ENCODE measurements at regions not wholly inside any gene's neighbourhood (a gene's known extent, or its start where the extent isn't known, plus 50 kb on each side); places are given as distances from the start of the nearest gene placed in this dataset.

GRCh38 chr5:169410996-169411783, 110.3 kb upstream of the SLIT3 start:
- no peak overlapping the region for H3K4me3 ChIP-seq (ENCODE audit: low read length)
- no peak for TF ChIP-seq CTCF (conservative IDR thresholded peaks at IDR 0.05; ENCODE audit: low read depth, low read length)
- DNase-seq (ENCODE audit: low read depth): no peak

- no peak for TF ChIP-seq CTCF (conservative IDR thresholded peaks at IDR 0.05; ENCODE audit: low read depth, low read length)
- no peak for DNase-seq (ENCODE audit: low read depth)
- no peak overlapping the region for H3K4me3 ChIP-seq (ENCODE audit: low read length)
Measured at GRCh38 chr5:169408731-169409130, 107.8 kb upstream of the SLIT3 start.

- TF ChIP-seq CTCF (conservative IDR thresholded peaks at IDR 0.05; ENCODE audit: low read depth, low read length): no peak
- H3K4me3 ChIP-seq (ENCODE audit: low read length): no peak overlapping the region
- DNase-seq (ENCODE audit: low read depth): no peak
Measured at GRCh38 chr5:169408171-169408570, 107.2 kb upstream of the SLIT3 start.

- no peak for TF ChIP-seq CTCF (conservative IDR thresholded peaks at IDR 0.05; ENCODE audit: low read depth, low read length)
- H3K4me3 ChIP-seq (ENCODE audit: low read length): no peak overlapping the region
Measured at GRCh38 chr5:169404223-169404622, 103.3 kb upstream of the SLIT3 start.

GRCh38 chr5:169398515-169398914, 97.6 kb upstream of the SLIT3 start:
- no peak for TF ChIP-seq CTCF (conservative IDR thresholded peaks at IDR 0.05; ENCODE audit: low read depth, low read length)
- no peak for DNase-seq (ENCODE audit: low read depth)
- no peak overlapping the region for H3K4me3 ChIP-seq (ENCODE audit: low read length)

More at GRCh38 chr5:169404223-169404622, 103.3 kb upstream of the SLIT3 start:
- DNase-seq (ENCODE audit: low read depth): no peak

GRCh38 chr5:169395136-169395535, 94.2 kb upstream of the SLIT3 start:
- H3K4me3 ChIP-seq (ENCODE audit: low read length): no peak overlapping the region
- no peak for TF ChIP-seq CTCF (conservative IDR thresholded peaks at IDR 0.05; ENCODE audit: low read depth, low read length)
- no peak for DNase-seq (ENCODE audit: low read depth)

GRCh38 chr5:169394371-169394770, 93.4 kb upstream of the SLIT3 start:
- no peak for DNase-seq (ENCODE audit: low read depth)
- TF ChIP-seq CTCF (conservative IDR thresholded peaks at IDR 0.05; ENCODE audit: low read depth, low read length): no peak
- H3K4me3 ChIP-seq (ENCODE audit: low read length): no peak overlapping the region
